HepG2 (cell line): ENCODE measurements at regions not wholly inside any gene's neighbourhood (a gene's known extent, or its start where the extent isn't known, plus 50 kb on each side); places are given as distances from the start of the nearest gene placed in this dataset.

ENCODE experiments used
- ATAC-seq: fragments of 200-7000 bp; cut with Tn5 transposase; 3 replicates; pipeline ENCODE4 v1.9.1; 2020; ENCODE audit warnings: mild to moderate bottlenecking, moderate library complexity
- BruUV-seq: library from RNA; stranded (reverse); fragments of 400-500 nt; replicated peaks from 2 replicates; lab custom pipeline; 2021; lab: Mats Ljungman, UMichigan
- CTCF ChIA-PET: fragments of 300-600 bp; formaldehyde crosslinking; extraction: SDS; loops from one replicate; lab custom pipeline; 2021; ENCODE audit warnings: low total read pairs, inconsistent platforms, low intra/inter-chr PET ratio; lab: Yijun Ruan, JAX
- POLR2A ChIA-PET: fragments of 350-600 bp; sonication (Branson Sonifier 250); formaldehyde crosslinking; loops from one replicate; lab custom pipeline; 2020; ENCODE audit warnings: antibody characterized with exemption, inconsistent platforms; lab: Yijun Ruan, JAX
- DNase-seq: peaks from one replicate; pipeline ENCODE4 v3.0.0-alpha.2; 2015; ENCODE audit warnings: low spot score
- FAIRE-seq: peaks from 3 replicates; lab custom pipeline; 2011; peaks lifted over from hg19 to GRCh38; lab: Jason Lieb, UNC
- H2AFZ ChIP-seq: one replicate; pipeline ENCODE4 v1.6.1; 2011; ENCODE audit warnings: low read length, inconsistent platforms
- H3K27ac ChIP-seq: fragments of 300-600 bp; 3 replicates; pipeline ENCODE4 v1.8.0; 2011; ENCODE audit warnings: mixed run types, mild to moderate bottlenecking, mixed read lengths, low read length, inconsistent platforms; ENCODE audit not compliant: insufficient read depth; ENCODE audit errors: extremely low read length
- H3K27me3 ChIP-seq, 2 experiments: fragments of 200-600 bp in 1 of 2; 2 replicates in 1 of 2; 3 replicates in 1 of 2; pipeline versions ENCODE4 v1.6.0 to v1.8.0; 2011; ENCODE audit warnings: low read length in 2 of 2, mild to moderate bottlenecking in 2 of 2, moderate library complexity in 2 of 2, inconsistent platforms in 1 of 2; ENCODE audit not compliant: insufficient read depth in 2 of 2, control insufficient read depth in 1 of 2
- H3K36me3 ChIP-seq, 2 experiments: fragments of 200-600 bp in 1 of 2; replicated peaks in 1 of 2; 2 replicates in 1 of 2; 3 replicates in 1 of 2; pipeline versions ENCODE4 v1.5.1 to v1.8.0; 2011; ENCODE audit warnings: low read length in 2 of 2, inconsistent platforms in 1 of 2; ENCODE audit not compliant: insufficient read depth in 2 of 2, control insufficient read depth in 1 of 2
- H3K4me1 ChIP-seq: 2 replicates; pipeline ENCODE4 v1.5.1; 2012; ENCODE audit warnings: low read length, inconsistent platforms; ENCODE audit not compliant: insufficient read depth
- H3K4me2 ChIP-seq: 2 replicates; pipeline ENCODE4 v1.6.0; 2011; ENCODE audit warnings: low read depth, low read length, inconsistent platforms
- H3K4me3 ChIP-seq, 3 experiments: fragments of 200-600 bp in 1 of 3; sonication (generic), shearing (Covaris generic) in 1 of 3; replicated peaks in 1 of 3; 2 replicates each; pipeline ENCODE4 v1.5.1; 2011 to 2016; ENCODE audit warnings: low read length in 3 of 3, inconsistent platforms in 2 of 3, low read depth in 2 of 3, mild to moderate bottlenecking in 2 of 3, control low read depth in 1 of 3, mixed read lengths in 1 of 3; ENCODE audit not compliant: insufficient read depth in 1 of 3
- H3K79me2 ChIP-seq: one replicate; pipeline ENCODE4 v1.6.1; 2011; ENCODE audit warnings: low read length, inconsistent platforms; ENCODE audit not compliant: insufficient read depth
- H3K9ac ChIP-seq: 2 replicates; pipeline ENCODE4 v1.6.0; 2011; ENCODE audit warnings: mild to moderate bottlenecking, low read depth, low read length, inconsistent platforms; ENCODE audit not compliant: insufficient read depth
- H3K9me3 ChIP-seq: 2 replicates; pipeline ENCODE4 v1.5.1; 2012; ENCODE audit warnings: mild to moderate bottlenecking, low read length
- H4K20me1 ChIP-seq: 2 replicates; pipeline ENCODE4 v1.6.0; 2011; ENCODE audit warnings: inconsistent platforms, mild to moderate bottlenecking, low read length, moderate library complexity; ENCODE audit not compliant: insufficient read depth
- BCL3 ChIP-seq: sonication (generic); formaldehyde crosslinking; IDR thresholded peaks from 2 replicates; pipeline ENCODE4 v1.5.1; 2020; ENCODE audit warnings: mild to moderate bottlenecking, missing genetic modification reagents, moderate library complexity
- BRCA1 ChIP-seq: sonication (generic); formaldehyde crosslinking; IDR thresholded peaks from 2 replicates; pipeline ENCODE4 v1.4.0; 2020; ENCODE audit warnings: missing genetic modification reagents
- CENPX ChIP-seq: sonication (generic); formaldehyde crosslinking; IDR thresholded peaks from 2 replicates; pipeline ENCODE4 v1.9.0; 2021; ENCODE audit warnings: mild to moderate bottlenecking, missing genetic modification reagents, moderate library complexity
- DMTF1 ChIP-seq: sonication (generic); formaldehyde crosslinking; IDR thresholded peaks from 2 replicates; pipeline ENCODE4 v1.4.0; 2020; ENCODE audit warnings: mild to moderate bottlenecking, missing genetic modification reagents
- HBP1 ChIP-seq: IDR thresholded peaks from 2 replicates; pipeline ENCODE4 v1.6.1; 2016; ENCODE audit warnings: low read depth, control low read depth
- KAT7 ChIP-seq: IDR thresholded peaks from 2 replicates; pipeline ENCODE4 v1.6.1; 2018; ENCODE audit warnings: borderline replicate concordance, missing compliant biosample characterization
- LCORL ChIP-seq, 2 experiments: fragments of 450-650 bp in 1 of 2; sonication (generic) in 1 of 2; formaldehyde crosslinking in 1 of 2; IDR thresholded peaks; 2 replicates each; pipeline versions ENCODE4 v1.5.0 to v1.6.1; 2017 to 2020; ENCODE audit warnings: antibody characterized with exemption in 1 of 2, missing genetic modification reagents in 1 of 2
- NFATC3 ChIP-seq: sonication (generic); formaldehyde crosslinking; IDR thresholded peaks from 2 replicates; pipeline ENCODE4 v1.5.1; 2020; ENCODE audit warnings: mild to moderate bottlenecking, missing genetic modification reagents
- PAXIP1 ChIP-seq: sonication (generic); formaldehyde crosslinking; conservative IDR thresholded peaks from 2 replicates; pipeline ENCODE4 v1.4.0; 2020; ENCODE audit warnings: mild to moderate bottlenecking, missing genetic modification reagents, moderate library complexity
- SP140L ChIP-seq: sonication (generic); formaldehyde crosslinking; IDR thresholded peaks from 2 replicates; pipeline ENCODE4 v1.4.0; 2020; ENCODE audit warnings: missing genetic modification reagents, borderline replicate concordance
- TAF15 ChIP-seq: fragments of 200-400 bp; formaldehyde crosslinking; IDR thresholded peaks from one replicate; pipeline ENCODE4 v1.6.1; 2018; ENCODE audit warnings: mild to moderate bottlenecking, low read depth, low read length; ENCODE audit not compliant: poor library complexity, severe bottlenecking
- ZFAT ChIP-seq: sonication (generic); formaldehyde crosslinking; conservative IDR thresholded peaks from 2 replicates; pipeline ENCODE4 v1.8.1; 2023; ENCODE audit warnings: missing genetic modification reagents, inconsistent platforms
- ZNF383 ChIP-seq: sonication (generic); formaldehyde crosslinking; IDR thresholded peaks from 2 replicates; pipeline ENCODE4 v1.4.0; 2020; ENCODE audit warnings: missing genetic modification reagents, mild to moderate bottlenecking, borderline replicate concordance
- WGBS: methylation state at CpG from one replicate; pipeline ENCODE4 v1.1.6; 2017; ENCODE audit warnings: low lambda C conversion rate; 5-methylcytosine and 5-hydroxymethylcytosine counted together
- in situ Hi-C: cut with HindIII; loops from 2 replicates; pipeline ENCODE4 v1.10.0; 2017; ENCODE audit warnings: low pct_unique_long_range_greater_than_20kb; ENCODE audit not compliant: extremely low pct_ligation_motif_present
- intact Hi-C: fragments of 100-400 bp; cut with micrococcal nuclease; formaldehyde crosslinking; loops from one replicate; pipeline ENCODE4 v1.10.0; 2022; ENCODE audit not compliant: unreplicated experiment

- ATAC-seq (no peak), FAIRE-seq (no peak), DNase-seq (no peak)
- Histone ChIP-seq H4K20me1 (no peaks in the 10 kb centered on the region), H3K79me2 (no peaks in the 10 kb centered on the region), H2AFZ (no peak overlapping the region), H3K9ac (no peak overlapping the region), H3K4me2 (no peak overlapping the region), H3K36me3 (no peaks in the 10 kb centered on the region), H3K4me1 (no peaks in the 10 kb centered on the region), H3K27me3 (no peaks in the 10 kb centered on the region), H3K9me3 (no peaks in the 10 kb centered on the region), H3K27ac (no peak overlapping the region), H3K4me3 (no peak overlapping the region)
- POLR2A ChIA-PET = no interaction called here
- CTCF ChIA-PET = no interaction called here
- TF ChIP-seq HBP1 (CRISPR knock-in tag) (no peak), BCL3 (CRISPR knock-in tag) (no peak), KAT7 (CRISPR knock-in tag) (no peak), PAXIP1 (CRISPR knock-in tag) (no peak), LCORL (IDR thresholded peaks at IDR 0.05) (no peak), LCORL (CRISPR knock-in tag; IDR thresholded peaks at IDR 0.05) (no peak), BRCA1 (no peak), SP140L (CRISPR knock-in tag) (no peak), ZNF383 (no peak), CENPX (CRISPR knock-in tag) (no peak), TAF15 (no peak), DMTF1 (CRISPR knock-in tag) (no peak), ZFAT (CRISPR knock-in tag) (no peak), NFATC3 (no peak)
- 0% methylated on average over 1 of the region's 1 CpG for WGBS
- no TSS peak for BruUV-seq
- intact Hi-C loops (no loop called here), in situ Hi-C loops (no loop called here)
Measured at GRCh38 chr11:97905671-97906070, 1115.1 kb upstream of the CNTN5 start.
